Prostate gland (tissue), 2 donors: ENCODE measurements at regions not wholly inside any gene's neighbourhood (a gene's known extent, or its start where the extent isn't known, plus 50 kb on each side); places are given as distances from the start of the nearest gene placed in this dataset.

Source experiments
- CTCF ChIP-seq, 4 experiments: fragments of 200-600 bp in 2 of 4; fragments of 450-650 bp in 2 of 4; sonication (generic) in 2 of 4; IDR thresholded peaks; 1 replicate in 3 of 4; 2 replicates in 1 of 4; pipeline ENCODE4 v1.5.1; 2016 to 2019; ENCODE audit warnings: antibody characterized with exemption in 4 of 4, mild to moderate bottlenecking in 2 of 4, moderate library complexity in 2 of 4
- POLR2A ChIP-seq: fragments of 450-650 bp; IDR thresholded peaks from one replicate; pipeline ENCODE4 v1.6.1; 2016; ENCODE audit warnings: antibody characterized with exemption, mild to moderate bottlenecking
- POLR2AphosphoS5 ChIP-seq: sonication (generic); formaldehyde crosslinking; IDR thresholded peaks from one replicate; pipeline ENCODE4 v1.6.1; 2017; ENCODE audit warnings: antibody characterized with exemption

- no peak for TF ChIP-seq CTCF (IDR thresholded peaks at IDR 0.05)
- no peak for TF ChIP-seq POLR2AphosphoS5
- no peak for TF ChIP-seq POLR2A
Measured at GRCh38 chr2:83369601-83370418, 1089.3 kb downstream of the SUCLG1 start.
